Panc1 (cell line): ENCODE measurements at regions not wholly inside any gene's neighbourhood (a gene's known extent, or its start where the extent isn't known, plus 50 kb on each side); places are given as distances from the start of the nearest gene placed in this dataset.

Experiments used
- POLR2AphosphoS5 ChIP-seq: IDR thresholded peaks from 2 replicates; pipeline ENCODE4 v1.6.1; 2012; ENCODE audit warnings: mild to moderate bottlenecking, low read depth, low read length, moderate library complexity
- SIN3A ChIP-seq: IDR thresholded peaks from 2 replicates; pipeline ENCODE4 v1.6.1; 2012; ENCODE audit warnings: low read depth, mild to moderate bottlenecking, low read length, moderate library complexity, borderline replicate concordance; ENCODE audit not compliant: insufficient read depth
- TCF7L2 ChIP-seq: IDR thresholded peaks from 2 replicates; pipeline ENCODE4 v1.6.1; 2011; ENCODE audit warnings: mild to moderate bottlenecking, low read depth, low read length, inconsistent platforms
- TF ChIP-seq, protein P1 (sequence below): fragments of 450-650 bp; IDR thresholded peaks from 2 replicates; pipeline ENCODE4 v1.5.1; 2017; ENCODE audit warnings: mild to moderate bottlenecking
- TF ChIP-seq, protein P2 (sequence below), 2 experiments: IDR thresholded peaks; 2 replicates each; pipeline ENCODE4 v1.6.1; 2011 to 2012; ENCODE audit warnings: low read depth in 2 of 2, control low read depth in 1 of 2, low read length in 1 of 2, mild to moderate bottlenecking in 1 of 2, moderate library complexity in 1 of 2; ENCODE audit not compliant: insufficient read depth in 1 of 2

DNA sequence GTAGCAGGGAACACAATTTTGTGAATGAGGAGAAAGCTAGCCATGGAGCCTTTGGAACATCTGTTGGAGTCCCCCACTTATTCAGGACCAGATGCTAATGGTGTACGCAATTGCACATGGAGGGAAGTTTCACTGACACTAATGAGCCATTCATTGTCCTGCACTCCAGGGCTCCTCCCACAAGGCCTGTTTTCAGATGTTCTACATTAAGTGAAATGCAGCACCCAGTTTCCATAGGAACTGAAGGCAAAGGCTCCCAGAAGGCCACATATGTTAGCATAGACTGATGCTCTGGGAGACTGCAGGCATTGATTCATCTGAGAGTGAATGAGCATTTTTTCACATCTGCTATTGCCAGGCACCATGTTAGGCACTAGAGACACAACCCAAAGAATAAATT is 399.5 kb downstream of the ETS1 start:
- TF ChIP-seq, protein P1, sequence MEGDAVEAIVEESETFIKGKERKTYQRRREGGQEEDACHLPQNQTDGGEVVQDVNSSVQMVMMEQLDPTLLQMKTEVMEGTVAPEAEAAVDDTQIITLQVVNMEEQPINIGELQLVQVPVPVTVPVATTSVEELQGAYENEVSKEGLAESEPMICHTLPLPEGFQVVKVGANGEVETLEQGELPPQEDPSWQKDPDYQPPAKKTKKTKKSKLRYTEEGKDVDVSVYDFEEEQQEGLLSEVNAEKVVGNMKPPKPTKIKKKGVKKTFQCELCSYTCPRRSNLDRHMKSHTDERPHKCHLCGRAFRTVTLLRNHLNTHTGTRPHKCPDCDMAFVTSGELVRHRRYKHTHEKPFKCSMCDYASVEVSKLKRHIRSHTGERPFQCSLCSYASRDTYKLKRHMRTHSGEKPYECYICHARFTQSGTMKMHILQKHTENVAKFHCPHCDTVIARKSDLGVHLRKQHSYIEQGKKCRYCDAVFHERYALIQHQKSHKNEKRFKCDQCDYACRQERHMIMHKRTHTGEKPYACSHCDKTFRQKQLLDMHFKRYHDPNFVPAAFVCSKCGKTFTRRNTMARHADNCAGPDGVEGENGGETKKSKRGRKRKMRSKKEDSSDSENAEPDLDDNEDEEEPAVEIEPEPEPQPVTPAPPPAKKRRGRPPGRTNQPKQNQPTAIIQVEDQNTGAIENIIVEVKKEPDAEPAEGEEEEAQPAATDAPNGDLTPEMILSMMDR: no peak
- no peak for TF ChIP-seq POLR2AphosphoS5
- TF ChIP-seq TCF7L2: no peak
- TF ChIP-seq, protein P2, sequence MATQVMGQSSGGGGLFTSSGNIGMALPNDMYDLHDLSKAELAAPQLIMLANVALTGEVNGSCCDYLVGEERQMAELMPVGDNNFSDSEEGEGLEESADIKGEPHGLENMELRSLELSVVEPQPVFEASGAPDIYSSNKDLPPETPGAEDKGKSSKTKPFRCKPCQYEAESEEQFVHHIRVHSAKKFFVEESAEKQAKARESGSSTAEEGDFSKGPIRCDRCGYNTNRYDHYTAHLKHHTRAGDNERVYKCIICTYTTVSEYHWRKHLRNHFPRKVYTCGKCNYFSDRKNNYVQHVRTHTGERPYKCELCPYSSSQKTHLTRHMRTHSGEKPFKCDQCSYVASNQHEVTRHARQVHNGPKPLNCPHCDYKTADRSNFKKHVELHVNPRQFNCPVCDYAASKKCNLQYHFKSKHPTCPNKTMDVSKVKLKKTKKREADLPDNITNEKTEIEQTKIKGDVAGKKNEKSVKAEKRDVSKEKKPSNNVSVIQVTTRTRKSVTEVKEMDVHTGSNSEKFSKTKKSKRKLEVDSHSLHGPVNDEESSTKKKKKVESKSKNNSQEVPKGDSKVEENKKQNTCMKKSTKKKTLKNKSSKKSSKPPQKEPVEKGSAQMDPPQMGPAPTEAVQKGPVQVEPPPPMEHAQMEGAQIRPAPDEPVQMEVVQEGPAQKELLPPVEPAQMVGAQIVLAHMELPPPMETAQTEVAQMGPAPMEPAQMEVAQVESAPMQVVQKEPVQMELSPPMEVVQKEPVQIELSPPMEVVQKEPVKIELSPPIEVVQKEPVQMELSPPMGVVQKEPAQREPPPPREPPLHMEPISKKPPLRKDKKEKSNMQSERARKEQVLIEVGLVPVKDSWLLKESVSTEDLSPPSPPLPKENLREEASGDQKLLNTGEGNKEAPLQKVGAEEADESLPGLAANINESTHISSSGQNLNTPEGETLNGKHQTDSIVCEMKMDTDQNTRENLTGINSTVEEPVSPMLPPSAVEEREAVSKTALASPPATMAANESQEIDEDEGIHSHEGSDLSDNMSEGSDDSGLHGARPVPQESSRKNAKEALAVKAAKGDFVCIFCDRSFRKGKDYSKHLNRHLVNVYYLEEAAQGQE (IDR thresholded peaks at IDR 0.05; ENCODE audit: insufficient read depth in 1 of 2, low read depth in 2 of 2, low read length in 1 of 2): no peak
- no peak for TF ChIP-seq SIN3A
